HG03045 (cell line): ENCODE measurements at regions not wholly inside any gene's neighbourhood (a gene's known extent, or its start where the extent isn't known, plus 50 kb on each side); places are given as distances from the start of the nearest gene placed in this dataset.

ENCODE experiments used
- ATAC-seq: cut with Tn5 transposase; IDR thresholded peaks from one replicate; pipeline ENCODE4 v1.9.1; 2021; ENCODE audit warnings: mild to moderate bottlenecking, moderate library complexity; ENCODE audit not compliant: unreplicated experiment

DNA sequence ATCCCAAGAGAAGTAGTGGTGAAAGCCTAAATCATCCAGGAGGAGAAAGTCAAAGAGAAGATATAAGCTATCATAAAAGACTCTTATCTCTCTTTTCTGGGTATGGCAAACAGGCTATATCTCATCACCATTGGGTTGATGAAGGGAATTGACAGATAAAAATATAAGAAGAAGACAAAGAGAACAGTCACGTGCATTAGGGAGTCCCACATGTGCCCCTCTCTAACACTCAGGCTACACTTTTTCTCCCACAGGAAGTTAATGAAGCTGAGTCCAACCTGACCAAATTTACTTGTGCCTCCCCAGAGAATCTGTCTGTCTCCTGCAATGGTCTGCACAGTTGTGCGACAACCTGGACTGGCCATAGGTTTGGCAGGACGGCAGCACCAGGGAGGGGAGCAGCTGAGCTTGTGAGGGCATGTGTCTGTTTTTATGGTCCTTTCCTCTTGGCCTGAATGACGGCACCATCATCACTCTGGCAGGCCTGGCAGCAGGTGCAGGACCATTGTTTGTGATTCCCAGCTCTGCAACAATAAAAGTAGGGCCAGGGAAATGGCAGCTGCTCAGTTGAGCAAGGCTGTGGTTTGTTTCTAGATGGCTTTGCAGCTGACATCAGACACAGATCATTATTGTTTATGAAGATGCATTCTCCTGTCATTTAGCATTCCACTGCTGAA lies 144.5 kb upstream of the MCHR2 start:
- ATAC-seq = no peak

DNA sequence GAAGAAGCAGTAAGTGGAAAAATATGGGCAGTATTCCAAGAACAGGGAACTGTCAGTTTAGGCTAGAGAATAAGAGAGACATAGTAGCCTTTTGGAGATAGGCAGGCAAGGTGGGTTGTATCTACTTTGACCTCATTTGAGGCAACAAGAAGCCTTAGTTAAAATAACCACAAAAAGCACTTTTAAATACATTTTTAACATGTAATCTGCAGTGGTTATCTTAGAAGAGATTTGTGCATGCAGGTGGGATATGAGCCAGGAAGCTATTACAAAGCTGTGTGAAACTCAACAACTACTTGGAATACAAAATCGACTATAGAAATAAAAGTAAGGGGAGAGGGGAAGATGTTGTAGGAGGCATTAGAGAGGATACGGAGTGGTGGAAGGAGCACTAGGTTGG lies 143.7 kb upstream of the MCHR2 start:
- ATAC-seq = no peak

DNA sequence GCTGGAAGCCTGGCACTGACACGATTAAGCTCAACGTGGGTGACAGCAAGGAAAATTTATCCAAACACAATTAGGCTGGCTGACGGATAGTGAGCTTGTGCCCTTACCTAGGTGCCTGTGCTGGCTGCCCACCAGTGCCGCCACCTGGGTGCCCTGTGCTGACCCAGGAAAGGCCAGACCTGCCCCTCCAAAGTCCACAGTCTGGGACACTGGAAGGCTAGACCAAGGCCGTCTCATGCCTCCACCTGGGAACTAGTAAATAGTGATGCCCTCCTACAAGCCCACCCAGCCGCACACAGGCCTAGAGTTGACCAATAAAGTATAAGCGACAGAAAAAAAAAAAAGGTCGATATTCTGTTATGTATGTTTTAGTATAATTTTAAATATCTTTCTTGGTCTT lies 142.6 kb upstream of the MCHR2 start:
- ATAC-seq = no peak

DNA sequence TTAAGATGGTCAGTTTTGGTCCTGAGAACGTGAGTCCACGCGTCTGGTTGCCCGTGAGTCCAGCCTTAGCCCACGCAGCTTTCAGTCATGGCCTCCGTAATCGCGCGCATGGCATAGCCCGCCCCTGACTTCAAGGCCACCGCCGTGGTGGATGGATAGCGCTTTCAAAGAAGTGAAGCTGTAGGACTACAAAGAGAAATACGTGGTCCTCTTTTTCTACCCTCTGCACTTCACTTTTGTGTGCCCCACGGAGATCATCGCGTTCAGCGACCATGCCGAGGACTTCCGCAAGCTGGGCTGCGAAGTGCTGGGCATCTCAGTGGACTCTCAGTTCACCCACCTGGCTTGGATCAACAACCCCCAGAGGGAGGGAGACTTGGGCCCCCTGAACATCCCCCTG lies 142.0 kb upstream of the MCHR2 start:
- no peak for ATAC-seq

DNA sequence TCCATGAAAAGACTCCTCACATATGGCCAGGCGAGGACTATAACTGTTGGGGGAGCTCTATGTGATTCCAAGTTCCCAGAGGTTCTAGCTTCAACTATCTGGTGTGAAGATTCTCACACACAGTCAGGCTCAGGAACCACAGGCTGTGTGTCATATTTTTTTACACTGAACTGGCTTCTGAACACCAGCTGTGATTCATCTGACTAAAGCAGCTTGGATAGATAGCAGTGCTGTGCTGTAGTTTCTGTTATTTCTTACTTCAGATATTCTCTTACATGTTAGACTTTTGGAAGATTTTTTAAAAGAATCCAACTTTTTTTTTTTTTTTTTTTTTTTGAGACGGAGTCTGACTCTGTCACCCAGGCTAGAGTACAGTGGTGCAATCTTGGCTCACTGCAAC lies 140.7 kb upstream of the MCHR2 start:
- ATAC-seq = no peak

DNA sequence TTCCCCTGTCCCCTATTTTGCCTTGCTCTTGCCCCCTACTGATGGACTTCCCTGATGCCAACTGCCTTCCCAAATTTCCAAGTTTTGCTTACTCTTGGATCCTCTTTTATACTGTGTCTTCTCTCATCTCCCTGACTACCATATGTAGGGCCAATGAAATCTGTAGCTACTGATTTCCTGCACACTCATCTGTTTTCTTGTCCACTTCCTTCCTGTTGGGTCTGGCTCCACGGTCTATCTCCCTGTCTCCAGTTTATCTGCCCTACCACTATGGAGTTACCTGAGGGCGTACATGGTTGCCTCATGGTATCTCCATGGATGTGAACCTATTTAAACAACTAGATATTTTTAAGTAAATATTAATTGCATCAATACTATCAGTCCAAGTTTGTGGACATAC lies 140.3 kb upstream of the MCHR2 start:
- ATAC-seq = no peak

DNA sequence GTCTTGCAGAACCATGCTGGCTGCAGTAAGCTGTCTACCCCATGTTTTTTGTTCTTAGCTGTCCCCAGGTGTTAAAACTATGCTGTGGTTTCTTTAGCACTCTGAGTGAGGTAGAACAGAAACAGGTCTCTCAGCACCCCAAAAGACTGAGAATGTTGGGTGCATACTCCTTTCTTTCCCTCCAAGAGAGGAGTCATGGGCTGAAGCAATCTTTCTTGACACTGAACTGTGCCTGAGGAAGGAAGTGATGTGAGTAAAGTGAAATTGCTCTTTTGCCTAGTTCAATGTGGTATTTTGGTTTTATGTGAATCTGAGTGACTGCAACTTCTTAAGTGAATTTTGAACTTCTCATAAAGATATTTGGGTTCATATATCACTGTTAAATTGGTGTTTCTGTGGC lies 138.0 kb upstream of the MCHR2 start:
- no peak for ATAC-seq

DNA sequence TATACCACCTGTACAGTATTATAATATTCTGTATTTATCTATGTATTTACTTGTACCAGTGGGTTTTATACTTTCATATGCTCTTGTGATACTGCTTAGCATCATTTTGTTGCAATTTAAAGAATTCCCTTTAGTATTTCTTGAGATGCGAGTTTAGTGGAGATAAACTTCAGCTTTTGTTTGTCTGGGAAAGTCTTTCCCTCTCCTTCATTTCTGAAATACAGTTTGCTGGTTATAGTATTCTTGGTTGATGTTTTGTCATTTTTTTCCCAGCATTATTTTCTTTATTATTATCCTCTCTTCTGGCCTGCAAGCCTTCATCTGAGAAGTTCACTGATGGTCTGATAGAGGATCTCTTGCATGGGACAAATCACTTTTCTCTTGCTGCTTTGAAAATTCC lies 136.6 kb upstream of the MCHR2 start:
- ATAC-seq = no peak

DNA sequence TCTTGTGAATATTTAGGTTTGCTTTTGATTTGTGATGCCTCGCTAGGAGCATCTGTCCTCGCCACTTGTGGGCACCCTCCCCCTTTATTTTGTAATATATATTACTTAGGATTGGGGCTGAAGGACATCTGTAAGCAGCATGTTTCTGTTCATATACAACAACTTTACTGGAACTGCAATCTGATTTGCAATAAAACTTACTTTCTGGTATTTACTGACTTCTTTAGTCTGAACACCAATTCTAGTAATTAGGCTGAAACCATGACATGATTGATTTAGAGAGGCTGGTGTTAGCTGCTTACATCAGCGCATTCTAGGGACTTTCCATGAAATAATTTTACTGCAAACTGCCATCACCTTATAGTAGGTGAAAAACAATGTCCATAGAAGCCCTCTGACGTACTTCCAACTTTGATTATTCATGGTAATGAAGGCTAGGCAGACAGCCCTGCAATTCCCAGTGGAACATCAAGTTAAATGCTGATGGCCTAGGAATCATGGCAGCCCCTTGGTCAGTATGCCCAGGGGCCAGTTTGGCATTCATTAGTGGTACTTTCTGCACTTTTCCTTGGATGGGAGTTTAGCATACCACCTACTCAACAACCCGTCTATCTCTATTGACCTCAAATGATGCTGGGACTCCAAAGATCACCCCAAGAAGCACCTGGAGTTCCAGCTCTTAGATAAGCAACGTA lies 132.9 kb upstream of the MCHR2 start:
- ATAC-seq = no peak

DNA sequence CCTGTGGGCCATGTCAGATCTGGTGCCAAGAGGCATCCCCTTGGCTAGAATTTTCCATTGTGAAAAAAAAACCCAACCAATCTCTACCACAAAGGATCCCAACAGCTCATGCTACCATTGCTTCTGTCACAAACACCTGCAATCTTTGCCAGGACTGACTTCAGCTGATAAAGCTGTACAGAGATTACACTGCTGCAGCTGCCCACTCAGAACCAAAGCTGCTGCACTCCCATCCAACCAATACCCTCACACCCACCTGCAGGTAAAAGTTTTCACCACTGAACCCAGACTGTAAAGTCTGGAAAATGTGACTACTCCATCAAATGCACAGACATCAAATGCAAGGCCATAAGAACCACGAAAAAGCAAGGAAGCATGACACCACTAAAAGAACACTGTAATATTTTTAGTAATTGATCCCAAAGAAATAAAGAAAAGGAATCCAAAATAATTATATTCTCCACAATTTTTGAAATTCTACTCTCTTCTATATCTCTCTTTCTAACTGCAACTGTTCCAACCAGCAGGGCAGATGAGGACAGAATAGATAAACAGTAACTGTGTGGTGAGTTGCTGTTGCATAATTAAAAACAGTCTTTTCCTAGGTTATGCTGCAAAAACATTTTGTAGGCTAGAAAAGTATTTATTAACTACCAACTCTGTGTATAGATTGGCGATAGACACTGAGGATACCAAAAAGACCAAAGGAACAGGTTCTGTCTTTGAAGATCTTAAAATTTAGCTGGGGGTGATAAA lies 128.0 kb upstream of the MCHR2 start:
- ATAC-seq = no peak

DNA sequence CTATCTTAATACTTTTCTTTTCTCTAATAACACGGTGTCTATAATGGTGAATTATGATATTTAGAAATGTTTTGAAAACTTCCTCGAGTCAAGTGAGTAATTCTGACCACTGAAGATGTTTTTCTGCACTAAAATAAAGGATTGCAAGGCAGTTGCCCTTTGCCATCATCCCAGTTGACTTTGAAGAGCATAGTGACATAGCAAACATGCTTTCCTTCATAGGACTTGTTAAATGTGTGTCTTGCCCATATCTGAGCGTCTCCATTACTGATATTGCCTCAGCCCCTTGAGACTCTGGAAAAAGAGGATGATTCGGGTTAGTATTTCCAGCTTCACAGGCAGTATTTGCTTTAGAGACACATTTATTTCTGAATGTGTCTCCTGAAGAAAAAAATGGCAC lies 125.2 kb upstream of the MCHR2 start:
- no peak for ATAC-seq

DNA sequence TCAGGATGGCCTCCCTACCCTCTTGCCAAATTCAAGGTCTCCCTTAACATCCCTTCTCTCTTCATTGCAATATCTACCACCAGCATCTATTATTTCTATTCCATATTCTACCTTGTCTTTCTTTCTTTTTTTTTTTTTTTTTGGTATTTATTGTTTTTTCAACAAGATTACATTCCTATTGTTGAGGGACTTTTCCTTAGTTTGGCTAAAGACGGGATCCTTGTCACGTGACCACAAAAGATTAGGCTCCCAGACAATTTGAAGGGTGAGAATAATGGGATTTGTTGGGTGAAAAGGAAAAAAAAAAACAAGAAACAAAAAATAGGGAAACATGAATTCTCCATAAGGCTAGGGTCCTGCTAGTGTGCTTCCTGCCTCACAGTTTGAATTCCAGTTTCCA lies 124.3 kb upstream of the MCHR2 start:
- ATAC-seq = no peak

DNA sequence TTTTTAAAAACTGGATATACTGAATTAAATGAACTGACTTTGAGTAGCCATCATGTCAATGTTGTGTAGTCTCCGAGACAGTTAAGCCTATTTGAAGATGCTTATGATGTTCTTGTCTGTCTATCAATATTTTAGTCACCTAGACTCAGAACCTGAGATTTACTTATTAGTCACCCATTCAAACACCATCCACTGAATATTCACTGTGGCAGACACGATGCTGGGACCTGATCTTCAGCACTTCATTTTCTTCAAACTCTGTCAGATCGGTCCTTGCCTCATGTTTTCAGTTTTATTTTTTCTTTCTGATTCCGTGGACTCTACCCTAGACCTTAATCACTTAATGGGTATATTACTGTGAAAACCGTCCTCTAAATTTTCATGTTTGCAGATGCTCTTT lies 123.7 kb upstream of the MCHR2 start:
- no peak for ATAC-seq

DNA sequence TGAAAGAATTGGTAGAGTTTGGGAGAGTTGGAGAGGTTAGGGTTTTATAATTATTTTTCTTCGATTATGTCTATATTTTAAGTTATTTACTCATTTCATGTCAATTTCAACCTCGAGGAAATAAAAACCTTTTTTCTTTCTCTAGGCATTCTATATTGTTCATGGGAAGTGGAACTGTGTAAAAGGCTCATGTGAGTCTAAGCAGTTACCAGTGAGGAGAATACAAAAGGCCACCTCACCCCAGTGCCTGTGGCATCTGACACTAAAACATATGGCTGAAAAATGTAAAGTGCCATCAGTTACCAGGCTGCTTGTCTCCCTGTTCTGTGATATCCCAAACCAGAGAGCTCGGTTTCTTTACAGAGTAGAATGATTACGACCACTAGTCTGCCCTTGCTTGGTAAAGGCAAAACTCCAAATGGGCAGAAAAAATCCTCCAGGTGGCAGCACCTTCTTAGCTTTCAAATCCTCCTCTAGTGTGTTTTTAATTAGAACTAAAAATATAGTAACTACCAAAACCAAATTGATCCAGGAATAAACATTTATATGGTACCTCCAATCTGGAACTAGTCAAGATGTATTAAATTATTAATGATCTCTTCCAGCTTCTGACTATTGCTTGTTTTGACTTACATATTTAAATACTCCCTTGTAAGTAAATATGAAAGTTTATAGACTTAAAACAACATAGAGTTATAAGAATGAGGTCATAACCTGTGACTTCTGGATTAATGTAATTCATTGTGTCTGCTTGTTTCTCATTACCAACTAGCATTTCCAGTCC lies 122.6 kb upstream of the MCHR2 start:
- ATAC-seq = no peak

DNA sequence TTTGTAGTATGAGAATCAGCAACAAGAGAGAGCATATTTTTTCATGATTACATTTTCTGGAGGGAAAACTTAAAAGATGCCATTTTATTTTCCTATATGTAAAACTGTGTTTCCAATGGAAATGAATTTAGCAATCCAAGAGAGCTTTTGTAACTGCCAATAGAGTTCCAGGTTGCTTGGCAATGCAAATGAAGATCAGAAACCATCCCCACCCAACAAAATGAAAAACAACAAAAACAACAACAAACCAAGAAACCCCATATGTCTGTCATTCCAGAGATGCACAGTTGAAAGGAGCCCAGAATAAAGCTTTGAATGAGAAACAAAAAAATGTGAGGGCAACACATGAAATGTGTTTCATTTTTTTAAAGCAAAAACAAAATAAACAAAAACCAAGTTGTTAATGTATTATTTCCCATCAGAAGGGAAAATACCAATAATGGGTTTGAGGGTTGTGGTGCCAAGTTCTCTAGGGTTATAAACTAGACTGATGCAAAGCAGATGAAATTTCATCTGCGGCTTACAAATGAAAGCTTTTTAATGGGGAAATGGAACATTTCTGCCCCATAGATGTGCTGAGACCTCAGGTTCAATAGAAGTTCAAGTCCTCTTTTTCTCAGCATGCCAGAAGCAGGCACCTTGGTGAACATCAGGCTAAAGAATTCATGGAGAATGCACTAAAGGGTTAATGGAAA lies 121.5 kb upstream of the MCHR2 start:
- no peak for ATAC-seq

DNA sequence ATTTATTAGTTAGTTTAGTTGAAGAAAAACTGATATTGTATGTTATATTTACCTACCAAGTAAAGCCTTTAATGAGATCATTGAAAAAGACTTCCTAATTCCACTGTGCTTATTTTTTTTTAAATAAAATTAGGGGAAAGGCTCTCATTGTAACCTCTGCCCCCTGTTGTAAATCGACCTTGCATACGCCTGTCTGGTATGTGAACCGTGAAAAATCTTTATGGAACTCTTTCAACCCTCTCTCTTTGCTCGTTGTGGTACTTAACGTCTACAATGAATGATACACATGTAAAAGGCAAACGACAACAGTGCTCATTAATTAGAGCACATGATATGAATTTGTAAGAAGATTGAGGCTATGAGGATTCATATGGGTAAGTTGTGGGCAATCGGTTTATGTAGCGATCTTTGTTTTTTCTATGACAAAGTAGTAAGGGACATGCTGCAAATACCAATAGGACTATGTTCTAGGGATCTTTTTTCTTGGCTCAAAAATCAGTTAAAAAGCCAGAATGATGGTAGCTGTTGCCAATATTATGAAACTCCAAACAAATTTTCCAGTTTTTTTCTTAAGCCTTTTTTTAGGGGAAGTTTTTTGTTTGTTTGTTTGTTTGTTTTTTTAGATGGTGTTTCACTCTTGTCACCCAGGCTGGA lies 119.0 kb upstream of the MCHR2 start:
- ATAC-seq = no peak

DNA sequence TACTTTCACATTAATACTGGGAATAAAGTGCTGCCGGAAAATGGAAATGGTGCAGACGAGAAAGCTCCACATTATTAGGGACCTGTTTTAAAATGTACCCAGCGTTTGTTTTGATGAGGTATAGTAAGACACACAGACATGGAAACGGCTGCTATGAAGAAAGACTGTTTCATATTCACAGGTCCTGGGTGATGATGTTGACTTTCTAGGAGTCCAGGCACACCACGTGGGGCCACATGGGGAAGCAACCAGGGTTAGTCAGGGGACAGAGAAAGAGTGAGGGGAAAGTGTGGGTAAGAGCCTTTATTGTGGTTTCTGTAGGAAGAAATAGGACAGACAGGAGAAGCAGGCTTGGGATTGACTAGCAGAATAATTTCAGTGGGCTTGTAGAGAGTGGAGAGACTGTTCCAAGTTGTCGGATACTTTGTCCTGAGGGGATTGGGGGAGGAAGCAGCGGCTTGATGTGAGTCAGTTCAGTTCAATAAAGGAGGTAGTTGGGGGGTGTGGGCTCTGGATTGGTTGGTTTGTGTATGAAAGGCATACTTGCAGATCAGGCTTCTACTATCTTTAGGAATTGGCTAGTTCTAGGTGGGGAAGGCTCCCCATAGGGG lies 112.0 kb upstream of the MCHR2 start:
- no peak for ATAC-seq

DNA sequence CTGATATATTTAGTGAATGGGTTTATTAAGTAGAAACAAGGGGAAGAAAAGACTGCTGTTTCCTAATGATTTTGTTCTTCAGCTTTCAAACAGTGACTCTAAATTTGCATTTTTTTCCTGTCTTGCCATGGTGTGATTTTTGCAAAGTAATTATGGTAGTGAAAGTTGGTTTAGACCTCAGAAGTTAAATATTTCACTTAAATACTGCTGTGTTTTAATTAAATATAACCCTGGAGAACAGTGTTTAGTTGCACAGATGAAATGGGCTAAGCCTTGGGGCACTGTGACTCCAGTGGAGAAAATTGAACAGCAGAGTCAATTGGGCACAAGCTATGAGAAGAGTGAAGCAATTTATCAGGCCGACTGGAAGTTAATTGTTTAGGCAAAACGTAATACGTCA lies 111.1 kb upstream of the MCHR2 start:
- ATAC-seq = no peak

DNA sequence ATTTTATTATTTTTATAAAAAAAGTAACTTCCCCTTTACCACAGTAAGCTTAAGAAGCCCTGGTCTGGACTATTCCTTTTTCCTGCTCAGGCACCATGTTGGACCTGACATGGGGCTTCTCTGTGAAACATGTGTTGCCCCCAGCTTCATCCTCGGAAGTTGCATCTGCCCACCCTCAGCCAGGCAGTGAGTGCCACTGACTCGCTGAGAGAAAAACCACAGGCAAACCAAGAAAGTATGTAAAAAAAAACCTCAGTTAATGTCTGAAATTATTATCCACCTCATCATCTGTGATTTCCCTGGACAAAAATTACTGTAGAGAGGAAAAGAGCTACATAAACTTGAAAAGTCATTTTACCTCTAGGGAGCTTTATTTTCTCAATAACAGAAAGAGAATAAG lies 109.9 kb upstream of the MCHR2 start:
- no peak for ATAC-seq

DNA sequence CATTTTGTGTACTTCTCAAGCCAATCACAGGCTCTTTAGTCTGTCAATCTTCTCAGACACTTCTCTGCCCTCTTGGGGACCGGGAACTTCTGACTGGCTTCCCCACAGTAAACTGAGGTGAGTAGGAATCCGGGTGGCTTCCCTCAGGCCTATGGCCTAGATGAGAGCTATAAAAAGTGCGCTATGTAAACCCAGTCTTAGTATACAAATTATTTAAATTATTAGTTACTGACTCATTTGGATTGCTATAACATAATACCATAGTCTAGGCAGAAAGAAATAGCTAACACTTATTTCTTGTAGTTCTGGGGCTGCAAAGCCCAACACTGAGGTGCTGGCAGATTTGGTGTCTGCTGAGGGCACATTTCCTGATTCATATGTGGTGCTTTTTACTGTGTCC lies 109.2 kb upstream of the MCHR2 start:
- ATAC-seq = no peak
